Rectal smooth muscle tissue (tissue), 1 donor: ENCODE measurements at regions not wholly inside any gene's neighbourhood (a gene's known extent, or its start where the extent isn't known, plus 50 kb on each side); places are given as distances from the start of the nearest gene placed in this dataset.
"Not testable (repeated sequence)": the region's sequence is repeated elsewhere in the genome, so short reads cannot be mapped to it uniquely, and the experiment has no call there.

Source experiments
- H3K27ac ChIP-seq: one replicate; pipeline ENCODE4 v1.7.0; 2013; ENCODE audit warnings: low read depth, low read length, inconsistent platforms
- H3K27me3 ChIP-seq: one replicate; pipeline ENCODE4 v1.7.0; 2013; ENCODE audit warnings: low read length; ENCODE audit not compliant: control insufficient read depth, insufficient read depth
- H3K36me3 ChIP-seq: one replicate; pipeline ENCODE4 v1.7.0; 2013; ENCODE audit warnings: low read length; ENCODE audit not compliant: control insufficient read depth, insufficient read depth
- H3K4me1 ChIP-seq: one replicate; pipeline ENCODE4 v1.7.0; 2013; ENCODE audit warnings: low read length; ENCODE audit not compliant: control insufficient read depth, insufficient read depth
- H3K4me3 ChIP-seq: one replicate; pipeline ENCODE4 v1.7.0; 2013; ENCODE audit warnings: low read length
- H3K9ac ChIP-seq: one replicate; pipeline ENCODE4 v1.7.0; 2013; ENCODE audit warnings: low read length

DNA sequence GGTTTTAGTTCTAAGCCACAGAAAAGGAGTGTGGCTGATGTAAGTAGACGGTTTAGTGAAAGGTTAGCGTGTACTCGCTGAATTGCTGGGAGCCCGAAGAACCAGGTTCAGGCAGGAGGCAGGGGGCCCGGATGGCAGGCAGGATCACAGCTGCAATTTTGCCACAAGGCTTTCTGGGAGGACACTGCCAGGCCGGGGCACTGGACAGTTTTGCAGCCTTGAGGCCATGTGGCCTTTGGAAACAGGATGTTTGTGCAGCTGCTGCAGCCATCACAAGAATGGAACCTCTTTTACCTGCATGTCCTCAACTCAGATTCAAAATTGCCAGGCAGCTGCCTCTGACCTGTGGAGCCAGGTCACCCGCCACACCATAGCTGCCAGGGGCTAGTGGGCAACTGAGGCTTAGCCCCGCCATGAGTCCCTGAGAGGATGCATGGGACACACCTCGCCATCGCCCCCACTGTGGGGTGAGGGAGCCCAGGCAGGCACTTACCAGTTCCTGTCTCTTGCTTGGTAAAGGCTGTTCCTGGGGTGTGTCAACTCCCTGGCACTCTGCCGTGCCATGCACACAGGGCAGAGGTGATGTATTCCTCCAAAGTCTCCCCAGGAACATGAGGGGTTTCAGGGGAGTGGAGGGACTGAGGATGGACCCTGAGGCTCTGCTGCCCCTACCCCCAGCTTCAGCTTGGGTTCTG, 188.6 kb downstream of the RPS24 start:
- H3K9ac ChIP-seq: no peak overlapping the region
- H3K4me3 ChIP-seq: no peak overlapping the region
- no peaks in the 10 kb centered on the region for H3K4me1 ChIP-seq
- H3K27me3 ChIP-seq: no peaks in the 10 kb centered on the region
- no peak overlapping the region for H3K27ac ChIP-seq
- no peaks in the 10 kb centered on the region for H3K36me3 ChIP-seq

DNA sequence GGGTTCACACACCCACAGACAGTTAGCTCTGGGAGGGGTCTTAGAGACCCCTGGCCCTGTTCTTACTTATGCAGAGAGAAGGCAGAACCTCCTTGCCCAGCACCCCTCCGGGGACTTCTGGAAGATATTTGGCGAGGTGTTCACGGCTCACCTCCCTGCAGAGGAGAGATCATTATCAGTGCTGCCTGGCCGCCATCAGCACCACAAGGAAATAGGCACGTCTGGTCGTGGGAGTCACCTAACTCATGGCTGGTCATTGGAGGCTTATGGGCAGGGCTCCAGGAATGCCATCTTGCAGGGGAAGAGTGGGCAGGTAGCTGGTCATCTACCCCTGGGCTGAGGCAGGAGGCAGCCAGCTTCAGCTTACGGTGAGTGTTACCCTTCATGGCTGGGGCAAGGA, 189.4 kb downstream of the RPS24 start:
- no peaks in the 10 kb centered on the region for H3K27me3 ChIP-seq
- H3K4me3 ChIP-seq: no peak overlapping the region

DNA sequence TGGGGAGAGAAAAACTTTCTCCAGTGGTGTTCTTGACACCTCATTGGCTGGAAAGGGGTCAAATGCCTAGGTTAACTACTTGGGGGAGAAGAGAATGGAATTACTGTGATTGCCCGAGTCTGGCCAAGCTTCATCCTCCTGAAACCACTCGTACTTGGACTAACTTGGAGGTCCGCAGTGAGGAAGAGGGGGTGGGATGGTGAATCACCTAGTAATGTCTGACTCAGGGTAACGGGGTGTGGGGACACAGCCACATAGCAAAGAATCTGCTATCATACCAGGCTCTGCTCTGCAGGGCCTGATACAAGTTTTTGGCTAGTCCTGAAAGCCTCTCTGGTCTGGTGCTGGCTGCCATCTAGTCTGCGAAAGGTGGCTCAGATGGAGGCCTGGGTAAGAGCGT, 190.9 kb downstream of the RPS24 start:
- Histone ChIP-seq H3K27me3 (no peaks in the 10 kb centered on the region), H3K9ac (no peak overlapping the region), H3K4me1 (no peaks in the 10 kb centered on the region), H3K36me3 (no peaks in the 10 kb centered on the region), H3K27ac (no peak overlapping the region), H3K4me3 (no peak overlapping the region)

More for the DNA sequence above, 189.4 kb downstream of the RPS24 start:
- H3K36me3 ChIP-seq: no peaks in the 10 kb centered on the region
- no peak overlapping the region for H3K27ac ChIP-seq
- no peak overlapping the region for H3K9ac ChIP-seq
- H3K4me1 ChIP-seq: no peaks in the 10 kb centered on the region

DNA sequence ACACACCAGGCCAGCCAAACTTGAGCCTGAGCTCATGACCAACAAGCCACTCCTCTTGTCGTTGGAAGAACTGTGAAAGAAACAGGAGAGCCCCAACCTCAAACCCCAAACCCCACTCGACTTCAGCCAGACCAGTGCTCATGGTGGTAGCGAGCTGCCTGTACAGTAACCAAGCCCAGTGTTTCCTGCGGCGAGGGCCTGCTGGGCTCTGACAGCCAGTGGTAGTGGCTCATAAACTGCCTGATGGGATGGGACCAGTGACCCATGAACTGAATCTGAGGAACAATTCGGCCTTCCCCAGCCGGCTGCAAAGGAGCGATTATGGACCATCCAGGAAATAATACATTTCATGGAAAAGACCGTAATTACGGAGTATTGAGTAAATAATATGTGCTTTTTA, 191.9 kb downstream of the RPS24 start:
- Histone ChIP-seq H3K27ac (no peak overlapping the region), H3K4me1 (no peaks in the 10 kb centered on the region), H3K27me3 (no peaks in the 10 kb centered on the region), H3K36me3 (no peaks in the 10 kb centered on the region), H3K9ac (no peak overlapping the region), H3K4me3 (no peak overlapping the region)

DNA sequence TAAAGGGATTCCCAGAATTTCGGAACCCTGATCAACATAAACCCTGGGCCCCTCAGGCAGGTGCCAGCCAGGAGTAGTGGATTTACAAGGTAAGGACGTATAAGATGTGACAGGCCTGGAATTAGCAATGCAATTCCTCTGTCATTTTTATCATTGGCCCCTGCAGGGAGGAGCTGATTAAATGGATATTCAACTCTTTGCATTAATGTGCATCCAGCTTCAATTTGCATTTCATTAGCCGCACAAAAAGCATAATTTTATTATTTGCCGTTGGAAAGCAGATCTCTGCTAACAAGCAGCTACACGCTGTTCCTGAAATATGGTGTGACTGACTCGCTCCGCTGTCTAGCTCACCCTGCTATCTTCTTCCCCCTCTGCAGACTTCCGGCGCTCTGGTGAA, 195.8 kb downstream of the RPS24 start:
- H3K4me3 ChIP-seq: no peak overlapping the region

DNA sequence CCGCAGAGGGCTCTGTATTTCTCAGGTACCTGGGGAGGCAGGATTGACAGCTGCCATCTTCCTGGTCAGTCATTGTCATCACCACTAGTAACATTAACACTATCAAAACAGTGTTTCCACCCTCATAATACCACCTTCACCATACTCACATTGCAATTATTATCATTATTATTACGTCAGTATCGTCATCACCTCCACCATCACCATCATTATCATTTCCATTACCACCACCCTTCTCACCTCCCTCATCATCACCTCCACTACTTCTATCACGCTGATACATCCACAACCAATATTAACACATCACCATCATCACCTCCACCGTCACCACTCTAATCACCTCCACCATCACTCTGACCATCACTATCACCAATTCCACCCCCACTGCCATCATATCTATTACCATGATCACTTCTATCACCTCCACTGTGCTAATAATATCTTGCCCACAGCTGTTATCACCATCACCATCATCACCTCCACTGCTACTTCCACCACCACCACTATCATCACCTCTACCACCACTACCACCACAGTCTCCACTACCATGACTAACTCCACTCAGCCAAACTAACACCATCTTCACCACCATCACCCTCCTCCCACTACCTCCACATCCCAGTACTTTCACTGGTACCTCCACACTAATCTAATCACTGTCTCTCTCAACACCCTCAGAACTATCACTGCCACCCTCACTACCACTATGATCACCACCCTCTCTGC, 196.4 kb downstream of the RPS24 start:
- Histone ChIP-seq H3K27ac (no peak overlapping the region), H3K36me3 (no peaks in the 10 kb centered on the region), H3K4me3 (no peak overlapping the region), H3K9ac (no peak overlapping the region), H3K4me1 (peaks cover 7% of the 10 kb centered on the region), H3K27me3 (no peaks in the 10 kb centered on the region)

More for the DNA sequence above, 195.8 kb downstream of the RPS24 start:
- H3K27ac ChIP-seq: no peak overlapping the region
- no peak overlapping the region for H3K9ac ChIP-seq
- H3K4me1 ChIP-seq: peaks cover 7% of the 10 kb centered on the region
- no peaks in the 10 kb centered on the region for H3K27me3 ChIP-seq
- no peaks in the 10 kb centered on the region for H3K36me3 ChIP-seq

DNA sequence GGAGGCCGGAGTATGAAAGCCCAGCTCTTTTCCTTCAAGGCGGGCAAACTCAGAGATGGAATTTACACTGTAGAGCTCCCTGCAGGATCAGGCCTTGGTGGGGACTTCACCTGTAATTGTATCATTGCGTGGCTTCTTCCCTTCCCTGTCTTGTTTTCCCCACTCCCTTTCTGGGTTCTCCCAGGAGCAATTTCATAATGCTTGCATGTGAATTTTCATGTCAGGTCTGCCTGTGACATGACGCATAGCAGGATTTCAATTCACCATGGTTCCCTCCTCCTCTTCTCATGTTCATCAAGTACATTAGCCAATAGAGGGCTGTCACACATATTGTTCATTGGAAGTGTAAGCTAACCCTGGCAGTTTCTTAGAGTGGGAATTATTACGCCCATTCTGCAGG, 197.7 kb downstream of the RPS24 start:
- H3K9ac ChIP-seq: no peak overlapping the region
- H3K4me3 ChIP-seq: no peak overlapping the region
- H3K36me3 ChIP-seq: no peaks in the 10 kb centered on the region
- H3K4me1 ChIP-seq: peaks cover 7% of the 10 kb centered on the region
- no peaks in the 10 kb centered on the region for H3K27me3 ChIP-seq
- no peak overlapping the region for H3K27ac ChIP-seq

DNA sequence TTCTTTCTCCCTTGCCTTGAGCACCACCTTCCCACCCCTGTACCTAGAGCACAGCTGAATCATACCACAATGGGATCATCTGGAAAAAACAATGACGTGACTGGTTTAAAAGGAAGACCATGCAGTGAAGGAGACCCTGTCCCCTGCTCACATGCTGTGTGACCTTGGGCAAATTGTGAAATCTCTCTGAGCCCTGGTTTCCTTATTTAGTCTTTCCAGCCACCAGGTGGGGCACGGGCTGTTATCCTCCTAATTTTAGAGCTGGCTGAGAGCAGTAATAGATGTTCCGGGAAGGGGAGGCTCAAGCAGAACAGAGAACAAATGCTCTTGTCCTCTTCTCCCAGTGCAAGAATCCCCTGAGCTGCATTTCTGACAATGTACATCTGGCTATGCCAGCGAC, 198.3 kb downstream of the RPS24 start:
- H3K9ac ChIP-seq: no peak overlapping the region
- H3K4me3 ChIP-seq: no peak overlapping the region
- no peaks in the 10 kb centered on the region for H3K36me3 ChIP-seq
- H3K27ac ChIP-seq: no peak overlapping the region
- H3K27me3 ChIP-seq: no peaks in the 10 kb centered on the region
- peaks cover 7% of the 10 kb centered on the region for H3K4me1 ChIP-seq

DNA sequence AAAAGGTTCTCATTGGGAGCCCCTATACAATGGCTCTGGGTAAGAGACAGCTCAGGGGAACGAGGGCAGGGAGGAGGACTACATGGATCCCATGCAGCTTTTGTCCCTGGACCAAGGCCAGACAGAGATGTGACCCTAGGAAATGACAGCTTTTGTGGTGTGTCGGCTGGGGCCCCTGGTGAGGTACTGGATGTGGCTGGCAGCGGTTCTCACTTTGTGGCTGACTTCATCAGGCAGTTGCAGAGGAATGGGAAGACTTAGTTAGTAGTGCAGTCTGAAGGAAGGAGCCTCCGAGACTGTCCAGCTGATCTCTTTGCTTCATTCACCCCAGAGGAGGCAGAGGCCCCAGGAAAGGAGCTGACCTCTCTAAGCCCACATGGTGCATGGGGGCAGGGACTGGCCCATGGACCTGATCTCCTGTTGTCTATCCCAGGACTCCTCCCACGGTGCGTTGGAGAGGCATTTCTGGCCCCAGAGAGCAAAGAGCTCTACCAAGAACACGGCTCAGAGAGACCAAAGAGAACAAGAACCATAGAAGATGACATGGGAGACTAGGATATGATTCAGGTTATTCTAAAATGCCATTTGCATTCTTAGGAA, 202.9 kb downstream of the RPS24 start:
- Histone ChIP-seq H3K9ac (no peak overlapping the region), H3K4me1 (peaks cover 6% of the 10 kb centered on the region), H3K27ac (no peak overlapping the region), H3K27me3 (no peaks in the 10 kb centered on the region), H3K4me3 (no peak overlapping the region), H3K36me3 (no peaks in the 10 kb centered on the region)

DNA sequence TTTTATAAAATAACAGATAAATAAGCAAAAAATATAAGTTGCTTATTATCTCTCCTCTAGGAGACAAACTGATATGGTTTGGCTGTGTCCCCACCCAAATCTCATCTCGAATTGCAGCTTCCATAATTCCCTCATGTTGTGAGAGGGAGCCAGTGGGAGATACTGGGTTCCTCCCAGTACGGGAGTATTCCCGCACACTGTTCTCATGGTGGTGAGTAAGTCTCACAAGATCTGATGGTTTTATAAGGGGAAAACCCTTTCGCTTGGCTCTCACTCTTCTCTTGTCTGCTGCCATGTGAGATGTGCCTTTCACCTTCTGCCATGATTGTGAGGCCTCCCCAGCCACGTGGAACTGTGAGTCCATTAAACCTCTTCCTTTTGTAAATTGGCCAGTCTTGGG, 204.3 kb downstream of the RPS24 start:
- not testable (repeated sequence) for H3K4me3 ChIP-seq, H3K36me3 ChIP-seq, H3K27me3 ChIP-seq, H3K4me1 ChIP-seq, H3K9ac ChIP-seq, H3K27ac ChIP-seq

DNA sequence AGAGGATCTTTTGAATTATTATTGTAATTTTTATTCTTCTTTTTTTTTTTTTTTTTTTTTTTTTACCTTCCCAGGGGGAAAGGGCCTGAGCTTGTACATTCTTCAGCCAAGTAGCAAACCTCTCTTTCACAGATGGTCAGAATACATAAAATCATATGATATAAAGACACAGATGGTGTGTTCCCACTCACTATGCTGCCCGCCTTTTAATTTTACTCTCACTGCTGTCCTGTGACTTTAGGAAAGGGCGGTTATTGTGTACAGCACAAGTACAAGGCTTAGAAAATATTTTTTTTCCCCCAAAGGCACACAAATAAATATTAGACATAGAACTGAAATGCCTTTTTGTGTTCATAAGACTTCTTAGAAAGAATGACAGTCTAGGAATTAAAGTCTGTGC, 213.6 kb downstream of the RPS24 start:
- H3K27me3 ChIP-seq: no peaks in the 10 kb centered on the region
- no peaks in the 10 kb centered on the region for H3K36me3 ChIP-seq
- peaks cover 3% of the 10 kb centered on the region for H3K4me1 ChIP-seq
- H3K27ac ChIP-seq: no peak overlapping the region
- no peak overlapping the region for H3K4me3 ChIP-seq
- no peak overlapping the region for H3K9ac ChIP-seq

DNA sequence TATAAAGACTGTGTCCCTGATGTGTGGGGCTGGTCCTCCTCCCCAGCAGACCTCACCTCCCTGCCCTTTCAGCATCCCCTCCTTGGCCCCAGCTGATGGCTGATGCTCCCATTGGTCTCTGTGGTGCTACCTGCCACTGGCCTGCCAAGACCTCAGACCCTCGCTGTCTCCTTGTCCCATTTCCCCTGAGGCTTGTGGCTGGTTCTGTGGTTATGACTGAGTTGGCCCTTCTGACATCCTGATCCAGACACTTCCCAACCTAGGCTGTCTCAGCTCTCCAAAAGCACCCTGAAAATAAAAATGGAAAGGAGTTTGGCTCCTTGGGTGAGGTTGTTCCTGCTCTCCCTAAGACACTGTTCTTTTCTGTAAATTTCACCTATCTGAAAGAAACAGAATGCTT, 214.2 kb downstream of the RPS24 start:
- no peak overlapping the region for H3K27ac ChIP-seq
- no peak overlapping the region for H3K4me3 ChIP-seq
- H3K4me1 ChIP-seq: peaks cover 3% of the 10 kb centered on the region
- H3K9ac ChIP-seq: no peak overlapping the region
- no peaks in the 10 kb centered on the region for H3K36me3 ChIP-seq
- H3K27me3 ChIP-seq: no peaks in the 10 kb centered on the region
